Activated naive CD4-positive, alpha-beta T cell treated with Interleukin-2 at 50 U/mL for 16 hours (primary cell): ENCODE measurements at regions not wholly inside any gene's neighbourhood (a gene's known extent, or its start where the extent isn't known, plus 50 kb on each side); places are given as distances from the start of the nearest gene placed in this dataset.

Experiments
- DNase-seq: peaks from one replicate; pipeline ENCODE4 v3.0.0-alpha.2; 2020

- DNase-seq, result no peak
Observed at GRCh38 chr16:77668201-77668600, 54.1 kb upstream of the NUDT7 start.

- DNase-seq, result no peak
Observed at GRCh38 chr16:77669057-77669456, 53.3 kb upstream of the NUDT7 start.
